ENCODE measurements at regions not wholly inside any gene's neighbourhood (a gene's known extent, or its start where the extent isn't known, plus 50 kb on each side); places are given as distances from the start of the nearest gene placed in this dataset.
"Not testable (repeated sequence)": the region's sequence is repeated elsewhere in the genome, so short reads cannot be mapped to it uniquely, and the experiment has no call there.

DNA sequence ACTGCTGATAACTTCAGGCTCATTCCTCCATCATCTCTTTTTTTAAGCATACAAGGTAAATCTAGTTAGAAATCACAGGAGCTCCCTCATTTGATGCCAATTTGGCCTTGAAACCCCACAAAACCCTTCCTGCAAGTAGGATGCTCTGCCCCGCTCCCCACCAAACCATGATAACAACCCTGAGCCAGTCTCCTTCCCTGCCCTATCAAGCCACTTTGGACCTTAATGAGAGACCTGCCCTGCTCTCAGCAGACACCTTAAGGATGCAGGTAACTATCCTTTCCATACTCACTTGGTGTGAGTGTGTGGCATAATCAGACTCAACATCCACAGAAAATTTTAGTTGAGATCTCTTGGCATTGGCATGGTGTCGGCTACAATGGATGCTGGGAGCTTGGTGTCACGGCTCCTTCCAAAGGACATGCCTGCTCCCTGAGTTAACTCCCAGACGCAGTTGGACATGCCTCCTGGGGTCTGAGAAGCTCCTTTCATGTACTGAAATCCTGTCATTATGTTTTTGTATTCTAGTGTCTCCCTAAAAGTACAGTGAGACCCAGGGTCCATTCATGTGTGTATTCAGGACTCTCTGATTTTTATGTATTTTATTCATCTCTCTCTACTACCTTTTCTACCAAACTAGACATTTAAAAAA lies 801.4 kb downstream of the TMEM121 start:
- not testable (repeated sequence) for H3K4me3 Mint-ChIP-seq, H3K27ac Mint-ChIP-seq, ATAC-seq, DNase-seq, H3K9me3 Mint-ChIP-seq, H3K4me1 Mint-ChIP-seq
- peaks cover 54% of the 10 kb centered on the region for H3K27me3 Mint-ChIP-seq

DNA sequence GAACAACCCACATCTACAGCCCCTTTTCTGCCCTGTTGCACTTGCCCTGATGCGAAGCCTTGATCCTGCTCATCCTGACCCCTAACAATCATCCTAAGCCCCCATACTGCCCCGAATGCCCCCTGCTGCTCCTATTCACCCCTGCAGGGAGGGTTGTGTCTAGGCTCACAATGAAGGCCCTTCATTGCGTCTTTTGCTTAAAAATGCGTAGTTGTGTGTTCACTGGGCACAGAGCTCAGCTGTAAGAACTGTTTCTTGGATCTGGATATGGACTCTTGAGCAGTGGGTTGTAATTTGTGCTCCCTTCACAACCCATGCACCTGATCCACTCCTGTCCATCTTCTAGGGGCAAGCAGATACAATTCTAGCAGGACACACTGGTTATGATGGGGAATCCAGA lies 802.9 kb downstream of the TMEM121 start:
- H3K4me1 Mint-ChIP-seq, H3K4me3 Mint-ChIP-seq, H3K9me3 Mint-ChIP-seq, DNase-seq, ATAC-seq, H3K27ac Mint-ChIP-seq: not testable (repeated sequence)
- peaks cover 43% of the 10 kb centered on the region for H3K27me3 Mint-ChIP-seq

DNA sequence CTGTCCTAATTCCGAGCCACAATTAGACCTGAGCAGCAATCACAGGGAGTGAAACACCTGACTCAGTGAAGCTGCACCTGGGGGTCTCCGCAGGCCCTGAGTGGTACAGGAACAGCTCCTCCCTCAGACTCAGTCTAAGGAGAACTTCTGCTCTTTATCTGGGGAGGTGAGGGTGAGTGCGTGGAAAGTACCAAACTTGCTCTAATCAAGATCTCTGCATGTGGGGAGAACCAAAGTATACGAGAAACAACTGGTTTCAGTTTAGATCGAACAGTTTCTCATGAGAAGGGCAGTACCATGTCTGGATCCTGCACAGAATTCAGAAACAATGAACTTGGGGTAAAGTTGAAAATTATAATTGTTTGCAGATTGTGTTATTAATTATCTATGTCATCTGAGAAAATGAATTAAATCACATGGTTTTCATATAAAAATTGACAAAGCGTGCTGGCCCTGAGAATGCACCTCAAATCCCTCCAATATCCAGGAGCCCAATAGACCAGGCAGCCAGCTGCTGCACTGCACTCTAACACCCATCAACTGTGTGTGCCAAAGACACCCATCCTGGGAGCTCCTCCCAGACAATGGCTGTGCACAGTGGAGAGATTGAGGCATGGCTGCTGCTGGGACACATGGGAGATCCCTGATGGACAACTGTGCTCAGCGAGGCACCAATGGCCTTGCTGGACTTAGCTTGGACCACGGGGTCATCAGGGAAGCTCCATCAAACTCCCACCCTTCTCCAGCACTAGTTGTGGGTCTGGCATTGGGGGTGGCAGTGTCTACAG lies 803.8 kb downstream of the TMEM121 start:
- not testable (repeated sequence) for H3K4me1 Mint-ChIP-seq, ATAC-seq, DNase-seq, H3K9me3 Mint-ChIP-seq, H3K4me3 Mint-ChIP-seq, H3K27ac Mint-ChIP-seq
- peaks cover 39% of the 10 kb centered on the region for H3K27me3 Mint-ChIP-seq

DNA sequence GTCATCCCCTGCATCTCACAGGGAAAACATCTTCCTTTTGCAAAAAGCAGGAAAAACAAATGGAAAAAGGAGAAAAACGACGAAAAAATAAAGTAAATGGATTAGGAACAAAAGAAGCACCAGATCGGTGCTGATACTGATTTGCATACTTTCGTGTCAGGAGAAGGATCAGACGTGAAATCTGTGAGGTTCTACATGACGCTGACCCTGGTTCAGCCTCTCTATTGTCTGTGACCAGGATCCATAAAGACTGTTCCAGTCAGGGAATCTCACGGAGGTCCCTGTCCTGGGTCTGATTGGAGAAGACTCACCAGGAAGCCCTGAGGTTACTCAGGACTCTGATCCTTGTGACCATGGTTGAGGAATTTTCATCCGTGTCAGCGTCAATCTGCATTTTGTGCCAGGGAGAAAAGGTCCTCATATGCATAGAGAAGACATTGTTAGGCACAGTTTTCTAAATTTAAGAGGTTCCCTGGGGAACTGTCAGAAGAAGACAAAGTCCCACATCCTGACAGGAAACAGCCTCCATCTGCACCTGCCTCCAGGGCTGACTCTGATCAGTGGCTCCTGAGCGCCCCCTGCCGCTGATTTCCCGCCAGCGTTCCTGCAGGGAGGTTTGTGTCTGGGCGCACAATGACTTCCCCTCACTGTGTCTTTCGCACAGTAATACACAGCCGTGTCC lies 808.2 kb downstream of the TMEM121 start:
- not testable (repeated sequence) for H3K9me3 Mint-ChIP-seq, H3K27ac Mint-ChIP-seq, H3K4me1 Mint-ChIP-seq, H3K4me3 Mint-ChIP-seq
- DNase-seq (peak; percentile 66 to 75), ATAC-seq (peak; percentile 56)
- H3K27me3 Mint-ChIP-seq: peaks cover 15% of the 10 kb centered on the region

DNA sequence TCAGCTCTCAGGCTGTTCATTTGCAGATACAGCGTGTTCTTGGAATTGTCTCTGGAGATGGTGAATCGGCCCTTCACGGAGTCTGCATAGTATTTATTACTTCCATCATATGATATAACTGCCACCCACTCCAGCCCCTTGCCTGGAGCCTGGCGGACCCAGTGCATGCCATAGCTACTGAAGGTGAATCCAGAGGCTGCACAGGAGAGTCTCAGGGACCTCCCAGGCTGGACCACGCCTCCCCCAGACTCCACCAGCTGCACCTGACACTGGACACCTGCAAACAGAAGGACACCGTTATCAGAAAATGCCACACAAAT lies 808.7 kb downstream of the TMEM121 start:
- H3K9me3 Mint-ChIP-seq, H3K4me1 Mint-ChIP-seq, DNase-seq, H3K27ac Mint-ChIP-seq, ATAC-seq, H3K4me3 Mint-ChIP-seq: not testable (repeated sequence)
- peaks cover 14% of the 10 kb centered on the region for H3K27me3 Mint-ChIP-seq

DNA sequence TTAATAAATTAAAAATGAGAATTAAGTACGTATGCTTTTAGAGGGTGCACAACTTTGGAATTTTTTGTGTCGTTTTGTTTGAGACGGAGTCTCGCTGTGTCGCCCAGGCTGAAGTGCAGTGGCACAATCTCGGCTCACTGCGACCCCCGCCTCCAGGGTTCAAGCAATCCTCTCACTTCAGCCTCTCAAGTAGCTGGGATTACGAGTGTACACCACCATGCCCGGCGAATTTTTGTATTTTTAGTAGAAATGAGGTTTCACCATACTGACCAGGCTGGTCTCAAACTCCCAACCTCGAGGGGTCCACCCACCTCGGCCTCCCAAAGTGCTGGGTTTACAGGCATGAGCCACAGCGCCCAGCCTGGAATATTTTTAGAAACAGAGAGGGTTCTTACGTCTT lies 812.4 kb downstream of the TMEM121 start:
- DNase-seq, H3K4me3 Mint-ChIP-seq, ATAC-seq, H3K4me1 Mint-ChIP-seq, H3K27ac Mint-ChIP-seq, H3K27me3 Mint-ChIP-seq, H3K9me3 Mint-ChIP-seq: not testable (repeated sequence)

DNA sequence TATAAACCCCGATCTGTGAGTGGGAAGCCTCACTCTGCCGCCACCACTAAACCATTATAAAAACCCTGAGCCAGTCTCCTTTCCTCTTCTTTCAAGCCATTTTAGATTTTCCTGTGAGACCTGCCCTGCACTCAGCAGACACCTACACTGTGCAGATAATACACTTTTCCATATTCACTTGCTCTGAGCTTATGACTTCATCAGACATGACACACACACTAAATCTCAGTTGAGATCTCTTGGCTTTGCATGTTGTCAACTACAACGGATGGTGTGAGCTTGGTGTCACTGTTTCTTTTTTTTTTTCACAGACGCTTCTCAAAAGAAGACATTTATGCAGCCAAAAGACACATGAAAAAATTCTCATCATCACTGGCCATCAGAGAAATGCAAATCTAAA lies 814.3 kb downstream of the TMEM121 start:
- H3K27ac Mint-ChIP-seq, DNase-seq, H3K4me3 Mint-ChIP-seq, H3K4me1 Mint-ChIP-seq, H3K9me3 Mint-ChIP-seq, ATAC-seq: not testable (repeated sequence)
- H3K27me3 Mint-ChIP-seq: peaks cover 12% of the 10 kb centered on the region

DNA sequence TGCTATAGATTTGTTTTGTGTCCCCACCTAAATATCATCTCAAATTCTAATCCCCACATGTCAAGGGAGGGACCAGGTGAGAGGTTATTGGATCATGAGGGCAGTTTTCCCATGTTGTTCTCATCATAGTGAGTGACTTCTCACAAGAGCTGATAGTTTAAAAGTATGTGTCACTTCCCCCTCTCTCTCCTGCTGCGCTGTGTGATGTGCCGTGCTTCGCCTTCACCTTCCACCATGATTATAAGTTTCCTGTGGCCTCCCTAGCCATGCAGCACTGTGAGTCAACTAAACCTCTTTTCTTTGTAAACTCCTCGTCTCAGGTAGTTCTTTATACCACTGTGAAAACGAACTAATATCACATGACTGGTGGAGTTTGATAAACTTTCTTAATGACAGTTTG lies 814.8 kb downstream of the TMEM121 start:
- not testable (repeated sequence) for DNase-seq, H3K9me3 Mint-ChIP-seq, H3K4me3 Mint-ChIP-seq, H3K27ac Mint-ChIP-seq, ATAC-seq, H3K4me1 Mint-ChIP-seq
- H3K27me3 Mint-ChIP-seq: peaks cover 17% of the 10 kb centered on the region

DNA sequence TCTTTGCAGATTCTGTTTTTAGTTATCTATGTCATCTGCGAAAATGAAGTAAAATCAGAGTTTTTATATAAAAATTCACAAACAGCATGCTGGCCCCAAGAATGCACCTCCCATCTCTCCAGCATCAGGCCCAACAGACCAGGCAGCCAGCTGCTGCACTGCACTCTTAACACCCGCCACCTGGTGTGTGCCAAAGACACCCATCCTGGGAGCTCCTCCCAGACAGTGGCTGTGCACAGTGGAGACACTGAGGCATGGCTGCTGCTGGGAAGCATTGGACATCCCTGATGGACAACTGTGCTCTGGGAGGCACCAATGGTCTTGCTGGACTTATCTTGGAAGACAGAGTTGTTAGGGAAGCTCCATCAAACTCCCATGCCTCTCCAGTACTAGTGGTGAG lies 817.2 kb downstream of the TMEM121 start:
- ATAC-seq (no peak), DNase-seq (no peak)
- Mint-ChIP-seq H3K4me3 (no peak overlapping the region), H3K9me3 (no peaks in the 10 kb centered on the region), H3K27me3 (peaks cover 41% of the 10 kb centered on the region), H3K27ac (no peak overlapping the region), H3K4me1 (peaks cover 3% of the 10 kb centered on the region)

DNA sequence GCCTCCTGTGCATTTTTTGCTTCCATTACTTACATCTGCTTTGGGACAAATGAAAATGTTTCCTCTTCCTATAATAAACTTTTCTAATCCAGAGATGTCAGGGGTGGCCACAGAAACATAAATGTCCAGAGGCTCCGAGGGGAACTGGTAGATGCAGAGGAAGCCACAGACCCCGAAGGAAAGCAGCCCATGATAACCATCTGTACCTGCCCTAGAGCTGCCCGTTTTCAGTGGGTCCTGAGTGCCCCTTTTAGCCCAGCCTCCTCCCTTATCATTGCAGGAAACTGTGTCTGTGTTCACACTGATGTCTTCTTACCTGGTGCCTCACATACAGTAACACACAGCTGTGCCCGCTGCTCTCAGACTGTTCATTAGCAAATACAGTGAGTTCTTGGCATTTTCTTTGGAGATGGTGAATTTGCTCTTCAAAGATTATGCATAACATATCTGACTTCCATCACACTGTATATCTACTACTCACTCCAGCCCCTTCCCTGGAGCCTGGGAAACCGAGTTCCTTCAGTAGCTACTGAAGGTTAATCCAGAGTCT lies 817.8 kb downstream of the TMEM121 start:
- not testable (repeated sequence) for H3K4me3 Mint-ChIP-seq, ATAC-seq, H3K4me1 Mint-ChIP-seq, H3K9me3 Mint-ChIP-seq, DNase-seq, H3K27ac Mint-ChIP-seq
- peaks cover 42% of the 10 kb centered on the region for H3K27me3 Mint-ChIP-seq

DNA sequence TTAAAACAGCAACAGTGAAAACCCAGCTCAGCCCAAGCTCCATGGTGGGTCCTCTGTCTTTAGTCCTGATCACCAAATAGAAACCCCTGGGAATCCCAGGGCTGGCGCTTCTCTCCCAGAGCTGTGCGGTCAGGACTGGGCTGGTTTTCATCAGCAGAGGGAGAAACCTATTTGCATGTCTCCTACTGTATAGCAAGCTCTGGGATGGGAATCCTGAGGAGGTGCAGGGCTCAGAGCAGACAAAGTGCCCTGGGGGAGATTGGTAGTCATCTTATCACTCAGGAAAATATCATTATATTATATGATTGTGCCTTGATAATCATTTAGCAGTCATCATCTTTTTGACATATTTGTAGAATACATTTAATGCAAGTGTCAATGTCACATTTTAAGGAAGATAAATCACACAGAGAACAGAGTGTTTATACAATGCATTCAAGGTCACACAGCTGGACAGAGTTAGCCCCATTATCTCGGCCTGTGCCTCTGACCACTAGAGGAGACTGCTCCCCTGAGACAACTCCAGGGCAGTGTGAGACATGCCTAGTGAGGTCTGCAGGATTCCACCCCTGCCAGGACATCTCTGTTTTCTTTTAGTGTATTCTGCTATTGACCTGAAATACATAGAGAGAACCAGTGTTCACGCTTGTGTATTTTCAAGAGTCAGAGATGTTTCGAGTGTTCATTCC lies 818.6 kb downstream of the TMEM121 start:
- H3K4me1 Mint-ChIP-seq, DNase-seq, H3K27ac Mint-ChIP-seq, ATAC-seq, H3K9me3 Mint-ChIP-seq, H3K4me3 Mint-ChIP-seq: not testable (repeated sequence)
- peaks cover 42% of the 10 kb centered on the region for H3K27me3 Mint-ChIP-seq

DNA sequence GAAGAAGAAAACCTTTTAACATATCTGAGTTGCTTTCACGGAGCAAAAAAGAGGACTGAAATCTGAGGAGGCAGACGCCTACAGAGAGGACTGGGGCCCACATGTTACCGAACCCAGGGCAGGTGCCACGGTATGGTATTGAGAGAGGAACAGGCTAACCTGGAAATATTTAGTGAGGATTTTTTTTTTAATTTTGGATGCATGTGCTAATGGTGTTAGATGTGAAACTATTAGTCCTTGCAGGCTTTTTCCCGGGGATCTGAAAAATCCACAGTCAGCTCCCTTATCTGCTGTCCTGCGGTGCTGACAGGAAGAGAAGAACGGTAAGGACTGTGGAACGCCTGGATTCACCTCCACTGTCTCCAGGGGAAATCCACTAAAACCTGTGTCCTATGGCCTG lies 819.7 kb downstream of the TMEM121 start:
- Mint-ChIP-seq H3K9me3 (no peaks in the 10 kb centered on the region), H3K4me3 (no peak overlapping the region), H3K27me3 (peaks cover 42% of the 10 kb centered on the region), H3K4me1 (peaks cover 8% of the 10 kb centered on the region), H3K27ac (no peak overlapping the region)
- no peak for ATAC-seq
- no peak for DNase-seq

DNA sequence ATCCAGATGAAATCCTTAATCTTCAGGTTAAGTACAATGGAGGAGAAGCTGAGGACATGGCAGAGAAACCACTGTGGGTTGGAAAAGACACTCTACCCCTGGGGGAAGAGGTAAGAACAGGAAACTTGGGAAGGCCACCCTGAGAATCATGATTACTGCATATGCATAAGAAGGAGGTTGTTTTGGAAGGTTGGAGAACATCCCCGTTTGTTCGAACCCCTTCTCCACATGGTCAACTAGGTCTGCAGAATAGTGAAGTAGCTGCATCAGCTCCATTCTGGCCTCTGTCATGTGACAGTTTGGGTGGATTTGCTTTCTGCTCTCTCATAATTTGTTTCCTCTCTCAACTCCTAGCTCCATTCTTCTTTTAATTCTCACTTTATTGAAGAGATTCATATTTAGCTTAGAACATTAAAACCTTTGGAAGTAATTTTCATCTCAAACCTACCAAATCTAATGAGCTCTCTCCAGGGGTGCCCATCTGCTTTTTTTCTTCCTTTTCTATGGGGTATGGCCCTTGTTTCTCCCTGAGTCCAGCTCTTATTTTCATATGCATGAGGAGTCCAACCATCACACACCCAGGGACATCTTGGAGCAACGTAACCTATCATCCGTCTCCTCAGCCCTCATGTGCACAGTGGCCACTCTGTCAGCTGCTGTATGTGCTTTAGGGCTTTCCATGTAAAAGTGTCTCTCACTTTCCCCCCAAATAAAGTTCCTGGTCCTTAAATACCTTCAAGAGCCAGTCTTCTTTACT lies 820.3 kb downstream of the TMEM121 start:
- Mint-ChIP-seq H3K27me3 (peaks cover 42% of the 10 kb centered on the region), H3K4me3 (no peak overlapping the region), H3K9me3 (no peaks in the 10 kb centered on the region), H3K27ac (no peak overlapping the region), H3K4me1 (peaks cover 8% of the 10 kb centered on the region)
- DNase-seq: no peak
- ATAC-seq: no peak

DNA sequence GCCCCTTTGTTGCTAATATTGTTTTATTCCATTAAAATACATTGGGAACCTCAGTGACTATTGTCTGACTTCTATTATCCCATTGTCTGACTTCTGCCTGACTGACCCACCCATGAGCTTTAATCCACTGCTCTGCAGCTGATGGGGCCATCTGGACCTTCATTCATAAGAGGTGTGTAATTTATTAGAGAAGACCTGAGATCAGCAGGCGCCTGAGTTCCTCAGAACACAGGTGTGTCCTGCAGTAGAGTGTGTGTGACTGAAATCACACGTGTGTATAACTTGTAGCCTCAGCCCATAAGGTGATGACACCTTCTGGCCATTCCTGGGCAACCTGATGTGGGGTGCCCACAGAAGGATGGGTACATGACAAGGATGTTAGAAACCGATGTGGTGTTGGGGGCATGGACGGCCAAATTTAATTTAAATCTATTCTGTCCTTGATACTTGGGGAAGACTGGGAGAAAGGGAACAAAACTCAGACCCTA lies 821.0 kb downstream of the TMEM121 start:
- no peak overlapping the region for H3K27ac Mint-ChIP-seq
- H3K9me3 Mint-ChIP-seq: no peaks in the 10 kb centered on the region
- no peak overlapping the region for H3K4me3 Mint-ChIP-seq
- ATAC-seq (no peak), DNase-seq (no peak)
- peaks cover 8% of the 10 kb centered on the region for H3K4me1 Mint-ChIP-seq
- H3K27me3 Mint-ChIP-seq: peaks cover 42% of the 10 kb centered on the region

Data from stimulated activated naive CD8-positive, alpha-beta T cell treated with anti-CD3 and anti-CD28 coated beads, Interleukin-15, amount 100 ng/mL, for 72 hours (primary cell).